NCI-H1930 (cell line): ENCODE measurements at regions not wholly inside any gene's neighbourhood (a gene's known extent, or its start where the extent isn't known, plus 50 kb on each side); places are given as distances from the start of the nearest gene placed in this dataset.
A peak's percentile ranks its signal among the peaks of the same experiment; 100 is the strongest.
"Not testable (repeated sequence)": the region's sequence is repeated elsewhere in the genome, so short reads cannot be mapped to it uniquely, and the experiment has no call there.

ENCODE experiments used
- DNase-seq, 2 experiments: peaks; one replicate each; lab custom pipeline; 2025; lab: John Stamatoyannopoulos, UW

GRCh38 chr10:9111976-9112375 is 1057.5 kb downstream of the GATA3 start:
- no peak for DNase-seq

- DNase-seq: no peak
These were observed 1072.2 kb downstream of the GATA3 start for GRCh38 chr10:9126728-9127127.

GRCh38 chr10:9137368-9137767 is 1082.9 kb downstream of the GATA3 start:
- DNase-seq: no peak

GRCh38 chr10:9138829-9139228 is 1084.3 kb downstream of the GATA3 start:
- not testable (repeated sequence) for DNase-seq

GRCh38 chr10:9140373-9140772 is 1085.9 kb downstream of the GATA3 start:
- no peak for DNase-seq

GRCh38 chr10:9147475-9147874 is 1093.0 kb downstream of the GATA3 start:
- no peak for DNase-seq

- no peak for DNase-seq
These were observed 1094.6 kb downstream of the GATA3 start for GRCh38 chr10:9149134-9149533.

GRCh38 chr10:9153057-9153456 is 1098.6 kb downstream of the GATA3 start:
- not testable (repeated sequence) for DNase-seq

- no peak for DNase-seq
These were observed 1103.2 kb downstream of the GATA3 start for GRCh38 chr10:9157656-9158055.

- DNase-seq: no peak
These were observed 1104.2 kb downstream of the GATA3 start for GRCh38 chr10:9158675-9159074.

- DNase-seq: no peak
These were observed 1105.8 kb downstream of the GATA3 start for GRCh38 chr10:9160275-9160674.

- DNase-seq: no peak
These were observed 1109.2 kb downstream of the GATA3 start for GRCh38 chr10:9163699-9164098.

- DNase-seq: no peak
These were observed 1112.3 kb downstream of the GATA3 start for GRCh38 chr10:9166770-9167169.

- DNase-seq: no peak
These were observed 1117.8 kb downstream of the GATA3 start for GRCh38 chr10:9172276-9172675.

GRCh38 chr10:9175200-9175599 is 1120.7 kb downstream of the GATA3 start:
- DNase-seq: no peak

GRCh38 chr10:9183197-9183880 is 1128.9 kb downstream of the GATA3 start:
- peak; percentile 0 for DNase-seq

- DNase-seq: no peak
These were observed 1133.7 kb downstream of the GATA3 start for GRCh38 chr10:9188022-9188810.

GRCh38 chr10:9189448-9189847 is 1135.0 kb downstream of the GATA3 start:
- DNase-seq: no peak

GRCh38 chr10:9193120-9193519 is 1138.6 kb downstream of the GATA3 start:
- DNase-seq: no peak

GRCh38 chr10:9195385-9195784 is 1140.9 kb downstream of the GATA3 start:
- DNase-seq: no peak

- DNase-seq: no peak
These were observed 1144.1 kb downstream of the GATA3 start for GRCh38 chr10:9198611-9199010.

- DNase-seq: no peak
These were observed 1151.1 kb downstream of the GATA3 start for GRCh38 chr10:9205558-9205957.

- peak in 1 of 2 experiments; percentile 0 for DNase-seq
These were observed 1154.8 kb downstream of the GATA3 start for GRCh38 chr10:9209105-9209798.
